DND-41 (cell line): ENCODE measurements at regions not wholly inside any gene's neighbourhood (a gene's known extent, or its start where the extent isn't known, plus 50 kb on each side); places are given as distances from the start of the nearest gene placed in this dataset.

Experiments used
- ATAC-seq: fragments of 200-7000 bp; cut with Tn5 transposase; 3 replicates; pipeline ENCODE4 v1.9.1; 2021; ENCODE audit warnings: low read depth; ENCODE audit not compliant: insufficient read depth
- DNase-seq: peaks from one replicate; pipeline ENCODE4 v3.0.0-alpha.2; 2020
- H2AFZ ChIP-seq: 2 replicates; pipeline ENCODE4 v1.6.0; 2012; ENCODE audit warnings: low read depth, low read length
- H3K27ac ChIP-seq: 2 replicates; pipeline ENCODE4 v1.5.1; 2012; ENCODE audit warnings: low read length, inconsistent platforms
- H3K27me3 ChIP-seq: fragments of 200-600 bp; sonication (generic); 2 replicates; pipeline ENCODE4 v1.6.0; 2012; ENCODE audit warnings: low read length, mild to moderate bottlenecking, inconsistent platforms; ENCODE audit not compliant: insufficient read depth, poor library complexity
- H3K36me3 ChIP-seq: 2 replicates; pipeline ENCODE4 v1.5.1; 2012; ENCODE audit warnings: low read length, inconsistent platforms; ENCODE audit not compliant: insufficient read depth
- H3K4me1 ChIP-seq: 2 replicates; pipeline ENCODE4 v1.5.1; 2012; ENCODE audit warnings: mild to moderate bottlenecking, low read length; ENCODE audit not compliant: insufficient read depth
- H3K4me2 ChIP-seq: 2 replicates; pipeline ENCODE4 v1.6.0; 2012; ENCODE audit warnings: mild to moderate bottlenecking, moderate library complexity, low read length, inconsistent platforms; ENCODE audit not compliant: insufficient read depth
- H3K4me3 ChIP-seq, 2 experiments: fragments of 200-600 bp in 1 of 2; shearing (Covaris generic) in 1 of 2; 2 replicates each; pipeline ENCODE4 v1.5.1; 2012 to 2016; ENCODE audit warnings: inconsistent platforms in 2 of 2, low read length in 2 of 2, mild to moderate bottlenecking in 2 of 2, low read depth in 1 of 2, moderate library complexity in 1 of 2
- H3K79me2 ChIP-seq: 2 replicates; pipeline ENCODE4 v1.6.0; 2012; ENCODE audit warnings: low read length, inconsistent platforms; ENCODE audit not compliant: insufficient read depth
- H3K9ac ChIP-seq: 2 replicates; pipeline ENCODE4 v1.6.0; 2012; ENCODE audit warnings: low read depth, mild to moderate bottlenecking, inconsistent platforms, low read length, moderate library complexity
- H3K9me3 ChIP-seq: 2 replicates; pipeline ENCODE4 v1.5.1; 2012; ENCODE audit warnings: low read length, moderate library complexity, mild to moderate bottlenecking, inconsistent platforms; ENCODE audit not compliant: insufficient read depth, severe bottlenecking
- H4K20me1 ChIP-seq: 2 replicates; pipeline ENCODE4 v1.6.0; 2012; ENCODE audit warnings: low read length; ENCODE audit not compliant: insufficient read depth
- CTCF ChIP-seq: IDR thresholded peaks from 2 replicates; pipeline ENCODE4 v1.5.1; 2012; ENCODE audit warnings: borderline replicate concordance, low read length, moderate library complexity, mild to moderate bottlenecking; ENCODE audit not compliant: poor library complexity, severe bottlenecking; ENCODE audit errors: extremely low read depth
- EZH2 ChIP-seq: IDR thresholded peaks from 3 replicates; pipeline ENCODE4 v1.6.1; 2012; ENCODE audit warnings: borderline replicate concordance, low read depth, mild to moderate bottlenecking, moderate library complexity, low read length, inconsistent platforms; ENCODE audit not compliant: severe bottlenecking

- H3K4me3 ChIP-seq: no peak overlapping the region
- no peak for TF ChIP-seq CTCF
- TF ChIP-seq EZH2: no peak
- H3K36me3 ChIP-seq: no peaks in the 10 kb centered on the region
- H3K27ac ChIP-seq: no peak overlapping the region
- H2AFZ ChIP-seq: no peak overlapping the region
- ATAC-seq (no peak), DNase-seq (no peak)
- H3K4me1 ChIP-seq: no peaks in the 10 kb centered on the region
- H3K9me3 ChIP-seq: no peaks in the 10 kb centered on the region
- H3K27me3 ChIP-seq: no peaks in the 10 kb centered on the region
- no peak overlapping the region for H3K4me2 ChIP-seq
- H4K20me1 ChIP-seq: no peaks in the 10 kb centered on the region
- no peak overlapping the region for H3K9ac ChIP-seq
- H3K79me2 ChIP-seq: no peaks in the 10 kb centered on the region
Observed at GRCh38 chr13:91086936-91087716, 260.4 kb upstream of the MIR17HG start.

GRCh38 chr13:91097269-91097668 is 250.2 kb upstream of the MIR17HG start:
- H3K9ac ChIP-seq: no peak overlapping the region
- DNase-seq: no peak
- no peaks in the 10 kb centered on the region for H3K36me3 ChIP-seq
- H3K4me3 ChIP-seq: no peak overlapping the region
- H3K4me2 ChIP-seq: no peak overlapping the region
- no peaks in the 10 kb centered on the region for H3K9me3 ChIP-seq
- no peak overlapping the region for H2AFZ ChIP-seq
- ATAC-seq: no peak
- no peak overlapping the region for H3K27ac ChIP-seq
- H3K4me1 ChIP-seq: no peaks in the 10 kb centered on the region
- TF ChIP-seq EZH2: no peak
- no peaks in the 10 kb centered on the region for H4K20me1 ChIP-seq
- no peaks in the 10 kb centered on the region for H3K79me2 ChIP-seq
- H3K27me3 ChIP-seq: no peaks in the 10 kb centered on the region

GRCh38 chr13:91099877-91100276 is 247.6 kb upstream of the MIR17HG start:
- Histone ChIP-seq H3K9me3 (no peaks in the 10 kb centered on the region), H3K4me1 (no peaks in the 10 kb centered on the region), H3K9ac (no peak overlapping the region), H3K79me2 (no peaks in the 10 kb centered on the region), H3K4me2 (no peak overlapping the region), H3K4me3 (no peak overlapping the region), H2AFZ (no peak overlapping the region), H4K20me1 (no peaks in the 10 kb centered on the region), H3K27me3 (no peaks in the 10 kb centered on the region), H3K36me3 (no peaks in the 10 kb centered on the region), H3K27ac (no peak overlapping the region)
- ATAC-seq (no peak), DNase-seq (no peak)
- TF ChIP-seq EZH2: no peak

- H4K20me1 ChIP-seq: no peaks in the 10 kb centered on the region
- no peaks in the 10 kb centered on the region for H3K79me2 ChIP-seq
- no peak overlapping the region for H2AFZ ChIP-seq
- no peak for DNase-seq
- TF ChIP-seq CTCF: no peak
- TF ChIP-seq EZH2: no peak
- no peaks in the 10 kb centered on the region for H3K36me3 ChIP-seq
- ATAC-seq: no peak
- H3K4me1 ChIP-seq: no peaks in the 10 kb centered on the region
- H3K9ac ChIP-seq: no peak overlapping the region
- no peaks in the 10 kb centered on the region for H3K9me3 ChIP-seq
- H3K4me3 ChIP-seq: no peak overlapping the region
- no peaks in the 10 kb centered on the region for H3K27me3 ChIP-seq
- H3K27ac ChIP-seq: no peak overlapping the region
- H3K4me2 ChIP-seq: no peak overlapping the region
Observed at GRCh38 chr13:91100944-91101343, 246.5 kb upstream of the MIR17HG start.
